ENCODE measurements at regions not wholly inside any gene's neighbourhood (a gene's known extent, or its start where the extent isn't known, plus 50 kb on each side); places are given as distances from the start of the nearest gene placed in this dataset.
"Not testable (repeated sequence)": the region's sequence is repeated elsewhere in the genome, so short reads cannot be mapped to it uniquely, and the experiment has no call there.

DNA sequence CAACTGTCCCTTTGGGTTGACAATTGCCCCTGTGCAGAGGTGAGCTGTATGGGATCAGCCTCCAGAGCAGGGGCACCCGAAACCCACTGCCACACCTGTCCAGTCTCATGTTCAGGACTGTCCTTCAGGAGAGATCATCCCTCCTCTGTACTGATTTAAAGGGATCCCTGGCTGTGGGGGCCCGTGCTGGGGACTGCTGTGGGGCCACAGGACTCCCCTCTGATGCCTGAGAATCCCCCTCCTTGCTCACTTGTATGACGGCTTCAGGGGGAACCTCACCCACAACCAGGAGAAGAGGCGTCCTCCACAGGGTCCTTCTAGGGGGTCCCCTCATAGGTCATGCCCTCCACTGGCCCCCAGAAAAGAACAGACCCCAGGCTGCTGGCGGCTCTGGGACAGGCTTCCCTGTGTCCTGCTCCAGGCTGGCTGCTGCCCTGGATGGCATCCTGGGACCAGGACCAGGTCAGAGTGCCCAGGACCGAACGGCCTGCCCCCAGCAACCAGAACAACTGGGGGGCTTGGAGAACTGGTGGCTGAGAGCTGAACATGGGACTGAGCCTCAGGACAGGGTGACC lies 77.5 kb upstream of the ACTRT2 start:
- in situ Hi-C loops (cut with MboI; ENCODE audit: low pct_unique_long_range_greater_than_20kb, low sequenced_read_pairs), result no loop called here
- no peak for DNase-seq

- in situ Hi-C loops (cut with MboI; ENCODE audit: low pct_unique_long_range_greater_than_20kb, low sequenced_read_pairs), result no loop called here
- DNase-seq, result no peak
These were observed 76.6 kb upstream of the ACTRT2 start for GRCh38 chr1:2944705-2945104.

DNA sequence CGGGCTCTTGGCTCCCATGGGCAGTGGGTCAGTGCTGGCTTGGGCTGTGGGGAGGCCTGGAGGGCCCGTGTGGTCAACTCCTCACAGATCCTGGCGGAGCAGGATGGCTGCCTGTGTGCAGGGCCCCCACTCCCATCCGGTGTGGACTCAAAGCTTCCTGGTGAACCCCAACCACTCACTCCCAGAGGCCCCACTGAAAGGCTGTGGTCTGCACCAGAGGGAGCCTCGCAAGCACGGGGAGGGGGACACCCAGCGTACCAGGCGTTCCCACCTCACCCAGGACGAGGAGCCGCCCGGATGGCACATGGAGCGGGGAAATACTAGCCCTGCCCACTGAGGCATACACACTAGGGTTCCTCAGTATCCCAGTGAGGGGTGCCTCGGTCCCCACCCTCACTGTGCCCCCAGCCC lies 75.4 kb upstream of the ACTRT2 start:
- DNase-seq, result no peak
- in situ Hi-C loops (cut with MboI; ENCODE audit: low pct_unique_long_range_greater_than_20kb, low sequenced_read_pairs), result no loop called here

DNA sequence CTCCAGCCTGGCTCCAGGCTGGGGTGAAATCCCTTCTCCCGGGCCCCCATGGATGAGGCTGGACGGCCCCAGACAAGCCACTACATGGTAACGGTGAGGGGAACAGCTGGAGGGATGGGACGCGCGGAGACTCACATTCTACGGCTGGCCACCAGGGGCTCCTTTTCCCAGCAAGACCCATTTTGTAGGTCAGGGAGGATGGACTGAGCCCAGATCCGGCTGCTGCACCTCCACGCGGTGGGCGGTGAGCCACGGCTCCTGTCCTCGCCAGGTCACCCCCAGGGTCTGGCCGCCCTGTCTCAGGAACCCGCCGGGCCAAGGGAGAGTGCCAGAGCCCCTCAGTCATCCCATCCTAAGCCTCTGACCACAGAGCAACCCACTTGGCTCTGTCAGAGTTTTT lies 75.0 kb upstream of the ACTRT2 start:
- in situ Hi-C loops (cut with MboI; ENCODE audit: low pct_unique_long_range_greater_than_20kb, low sequenced_read_pairs), result no loop called here
- no peak for DNase-seq

DNA sequence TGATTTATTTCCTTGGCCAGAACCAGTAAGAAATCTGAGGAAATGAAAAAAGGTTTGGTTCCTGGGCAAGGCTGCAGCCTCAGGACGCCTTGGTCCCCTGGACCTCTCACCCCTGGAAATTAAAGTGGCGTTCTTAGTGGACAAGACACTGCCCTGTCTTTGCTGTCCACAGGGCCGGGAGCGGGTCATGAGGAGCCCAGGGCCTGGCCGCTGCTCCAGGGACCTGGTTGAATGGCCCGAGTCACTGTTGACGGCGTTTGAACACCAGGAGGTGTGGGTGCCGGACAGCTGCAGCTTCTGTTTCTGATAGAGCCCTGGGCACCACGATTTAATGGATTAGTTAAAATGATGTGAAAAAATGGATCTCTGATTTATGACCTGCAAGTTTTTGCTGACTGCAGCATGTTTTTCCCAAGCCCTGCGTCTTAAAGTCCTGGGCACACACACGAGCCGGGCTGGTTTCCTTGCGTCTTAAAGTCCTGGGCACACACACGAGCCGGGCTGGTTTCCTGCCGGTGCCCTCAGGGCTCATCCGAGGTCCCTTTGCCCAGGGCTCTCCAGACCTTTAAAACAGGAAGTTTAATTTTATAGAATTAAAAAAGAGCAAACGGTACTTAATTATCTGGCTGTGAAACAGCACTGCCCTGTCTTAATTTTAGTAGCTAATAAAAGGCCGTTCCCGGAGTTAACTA lies 74.1 kb upstream of the ACTRT2 start:
- no peak for DNase-seq
- in situ Hi-C loops (cut with MboI; ENCODE audit: low pct_unique_long_range_greater_than_20kb, low sequenced_read_pairs), result no loop called here

DNA sequence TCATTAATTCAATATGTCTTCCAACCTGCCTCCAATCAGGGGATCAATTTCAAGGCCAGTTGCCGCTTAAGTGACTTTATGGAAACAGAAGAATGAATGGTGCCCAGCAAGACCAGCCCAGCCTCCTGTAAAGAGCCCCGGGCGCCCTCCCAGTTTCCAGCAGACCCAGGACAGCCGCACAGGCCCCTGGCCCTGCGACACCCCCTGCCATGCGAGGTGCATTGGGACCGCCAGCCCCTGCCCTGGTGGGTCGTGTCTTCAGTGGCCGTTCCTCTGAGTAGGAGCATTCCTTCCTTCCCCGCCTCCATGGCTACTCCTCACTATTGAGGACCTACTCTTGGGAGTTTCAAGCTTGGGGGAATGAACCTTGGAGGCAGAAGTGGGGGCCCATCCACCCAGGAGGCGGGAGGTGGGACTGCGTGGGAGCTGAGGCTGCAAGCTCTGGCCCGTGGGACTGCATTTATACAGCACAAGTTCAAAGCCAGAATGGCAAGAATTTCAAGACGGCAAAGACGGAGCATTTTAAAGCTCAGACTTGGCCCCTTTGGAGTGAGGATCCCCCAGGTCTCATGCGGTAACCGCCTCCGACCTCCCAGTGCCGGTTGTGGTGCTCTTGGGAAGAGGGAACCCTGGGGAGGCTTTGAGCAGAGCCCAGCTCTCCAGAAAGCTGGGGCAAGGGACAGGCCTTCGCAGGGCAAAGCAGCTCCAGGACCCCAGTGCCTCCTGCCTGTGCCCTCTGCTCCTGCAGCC lies 73.1 kb upstream of the ACTRT2 start:
- no peak for DNase-seq

DNA sequence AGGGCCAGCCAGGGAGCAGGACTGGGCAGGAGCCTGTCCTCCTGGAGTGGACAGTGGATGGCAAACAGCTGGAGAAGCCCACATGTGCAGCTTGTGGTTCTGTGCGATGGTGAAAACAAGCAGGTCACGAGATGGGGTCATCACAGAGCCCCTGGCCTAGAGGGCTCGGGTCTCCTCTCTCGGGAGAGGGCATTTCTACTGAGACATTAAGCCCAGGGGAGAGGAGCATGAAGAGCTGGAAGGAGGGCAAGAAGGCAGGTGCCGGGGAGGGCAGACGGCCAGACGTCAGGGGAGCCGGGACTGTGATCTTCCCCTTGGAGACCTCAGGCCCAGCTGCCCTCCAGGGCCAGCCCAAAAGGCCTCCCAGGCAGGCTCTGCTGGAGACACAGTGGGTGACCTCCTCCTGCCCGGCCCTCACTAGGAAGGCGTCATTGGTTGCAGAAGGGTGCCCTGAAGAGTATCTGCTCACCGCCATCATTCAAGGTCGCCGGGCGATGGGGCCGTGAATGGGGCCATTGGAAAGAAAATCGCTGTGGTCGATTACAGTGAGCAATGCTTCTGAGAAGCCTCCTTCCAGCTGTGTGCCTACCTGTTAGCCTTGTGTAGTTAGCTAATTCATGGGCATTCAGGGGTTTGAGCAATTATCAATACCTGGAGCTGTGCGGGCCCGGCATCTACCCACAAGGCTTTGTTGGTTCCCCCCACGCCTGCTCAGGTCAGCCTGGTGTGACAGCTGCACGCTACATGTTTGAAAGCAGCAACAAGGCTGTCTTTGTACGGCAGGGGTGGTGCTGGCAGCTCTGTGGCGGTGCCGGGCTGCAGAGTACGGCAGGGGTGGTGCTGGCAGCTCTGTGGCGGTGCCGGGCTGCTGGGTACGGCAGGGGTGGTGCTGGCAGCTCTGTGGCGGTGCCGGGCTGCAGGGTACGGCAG lies 72.3 kb upstream of the ACTRT2 start:
- DNase-seq, result no peak
- in situ Hi-C loops (cut with MboI; ENCODE audit: low pct_unique_long_range_greater_than_20kb, low sequenced_read_pairs), result no loop called here

More for the DNA sequence above, 73.1 kb upstream of the ACTRT2 start:
- in situ Hi-C loops (cut with MboI; ENCODE audit: low pct_unique_long_range_greater_than_20kb, low sequenced_read_pairs), result no loop called here

DNA sequence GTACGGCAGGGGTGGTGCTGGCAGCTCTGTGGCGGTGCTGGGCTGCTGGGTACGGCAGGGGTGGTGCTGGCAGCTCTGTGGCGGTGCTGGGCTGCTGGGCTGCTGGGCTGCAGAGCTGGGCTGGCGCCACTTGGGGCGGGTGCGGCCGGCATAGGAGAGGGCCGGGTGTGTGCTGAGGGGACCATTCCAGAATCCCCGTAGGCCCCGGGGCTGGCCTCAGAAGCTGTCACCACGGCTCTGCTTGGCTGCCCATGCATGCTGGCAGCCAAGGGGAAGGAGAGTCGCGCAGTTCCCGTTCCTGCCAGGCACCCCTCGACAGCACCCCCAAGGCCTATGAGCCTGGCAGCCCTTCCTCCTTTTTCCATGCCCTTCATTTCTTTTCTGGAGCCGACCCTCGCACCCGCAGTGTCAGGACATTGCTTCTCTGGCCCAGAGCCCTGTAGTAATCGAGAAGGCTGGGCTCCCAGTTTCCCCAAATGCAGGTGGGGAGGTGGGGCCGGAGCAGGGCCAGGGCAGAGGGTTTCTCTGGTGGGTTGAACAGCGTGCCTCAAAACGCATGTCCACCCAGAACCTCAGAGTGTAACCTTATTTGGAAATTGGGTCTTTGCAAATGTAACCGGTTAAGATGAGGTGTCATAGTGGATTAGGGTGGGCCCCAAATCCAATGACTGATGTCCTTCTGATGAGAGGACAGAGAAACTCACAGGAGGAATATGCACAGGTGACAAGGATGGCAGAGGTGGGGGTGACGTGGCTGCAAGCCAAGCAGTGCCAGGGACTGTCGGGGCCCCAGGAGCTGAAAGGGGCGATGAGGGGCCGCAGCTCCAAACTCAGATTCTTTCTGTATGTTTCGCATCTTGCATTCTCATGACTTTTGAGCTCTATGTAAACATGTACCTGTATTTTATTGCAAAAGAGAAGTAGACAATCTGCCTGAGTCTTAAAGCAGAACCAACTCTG lies 71.0 kb upstream of the ACTRT2 start:
- DNase-seq, result no peak
- in situ Hi-C loops (cut with MboI; ENCODE audit: low pct_unique_long_range_greater_than_20kb, low sequenced_read_pairs), result no loop called here

GRCh38 chr1:2950926-2951305 lies 70.4 kb upstream of the ACTRT2 start:
- no peak for DNase-seq
- in situ Hi-C loops (cut with MboI; ENCODE audit: low pct_unique_long_range_greater_than_20kb, low sequenced_read_pairs), result no loop called here

DNA sequence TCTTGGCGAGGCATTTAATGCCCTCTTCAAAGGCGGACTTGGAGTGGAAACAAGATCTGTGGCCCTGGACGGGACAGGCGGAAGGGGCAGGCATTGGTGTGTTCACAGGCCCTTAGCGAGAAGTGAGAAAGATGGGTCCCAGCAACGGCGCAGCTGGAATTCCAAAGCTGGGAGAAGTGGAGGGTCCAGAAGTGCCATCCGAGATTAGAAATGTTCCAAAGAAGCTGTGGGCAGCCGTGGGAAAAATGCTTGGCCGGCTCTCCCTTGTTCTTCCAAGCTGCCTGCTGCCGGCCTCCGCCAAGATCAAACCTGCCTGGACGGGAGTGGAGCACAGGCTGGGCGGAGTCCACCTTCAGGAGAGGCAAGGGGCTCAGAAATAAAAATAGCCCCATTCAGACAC lies 69.4 kb upstream of the ACTRT2 start:
- no peak for DNase-seq
- in situ Hi-C loops (cut with MboI; ENCODE audit: low pct_unique_long_range_greater_than_20kb, low sequenced_read_pairs), result no loop called here

DNA sequence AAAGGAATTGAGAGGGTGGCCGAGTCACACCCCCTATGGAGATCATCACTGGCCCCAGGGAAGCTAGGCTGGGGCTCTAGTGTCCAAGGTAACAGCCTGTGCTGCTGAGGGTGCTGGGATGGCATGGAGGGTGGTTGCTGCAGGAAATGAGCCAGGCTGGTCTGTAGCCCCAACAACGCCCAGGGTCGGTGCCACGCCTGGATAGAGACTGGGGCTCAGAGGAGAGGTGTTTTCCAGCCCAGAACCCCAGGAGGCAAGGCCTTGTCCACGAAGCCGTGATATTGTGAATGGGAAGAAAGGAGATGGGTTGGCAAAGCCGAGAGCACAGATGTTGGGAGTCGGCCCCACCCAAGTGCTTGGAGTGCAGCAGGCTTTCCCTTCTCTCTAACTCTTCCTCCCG lies 68.9 kb upstream of the ACTRT2 start:
- no peak for DNase-seq
- in situ Hi-C loops (cut with MboI; ENCODE audit: low pct_unique_long_range_greater_than_20kb, low sequenced_read_pairs), result no loop called here

GRCh38 chr1:2952992-2953391 lies 68.3 kb upstream of the ACTRT2 start:
- in situ Hi-C loops (cut with MboI; ENCODE audit: low pct_unique_long_range_greater_than_20kb, low sequenced_read_pairs), result no loop called here
- no peak for DNase-seq

DNA sequence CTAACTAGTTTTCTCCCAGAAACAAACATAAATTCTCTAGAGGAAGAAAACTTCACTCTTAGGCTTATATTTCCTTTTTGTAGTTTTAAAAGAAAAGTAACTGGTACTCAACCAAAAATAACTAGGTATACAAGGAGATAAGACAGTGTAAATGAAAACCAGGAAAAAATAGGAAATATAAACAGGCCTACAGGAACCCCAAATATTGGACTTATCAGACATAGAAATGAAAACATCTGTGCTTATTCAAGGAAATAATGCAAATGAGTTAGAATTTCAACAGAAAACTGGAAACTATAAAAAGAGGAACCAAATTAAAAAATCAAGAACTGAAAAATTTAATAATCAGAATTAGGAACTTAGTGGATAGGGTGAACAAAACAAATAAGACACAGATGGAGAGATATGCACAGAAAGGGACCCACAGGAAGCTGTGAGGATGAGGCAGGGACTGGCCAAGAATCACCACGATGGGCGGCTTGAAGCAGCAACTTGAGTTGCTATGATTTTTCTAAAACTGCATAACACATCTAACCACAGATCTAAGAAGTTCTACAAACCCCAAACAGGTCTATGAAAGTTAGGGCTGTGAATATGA lies 67.5 kb upstream of the ACTRT2 start:
- no peak for DNase-seq
- in situ Hi-C loops (cut with MboI; ENCODE audit: low pct_unique_long_range_greater_than_20kb, low sequenced_read_pairs), result no loop called here

DNA sequence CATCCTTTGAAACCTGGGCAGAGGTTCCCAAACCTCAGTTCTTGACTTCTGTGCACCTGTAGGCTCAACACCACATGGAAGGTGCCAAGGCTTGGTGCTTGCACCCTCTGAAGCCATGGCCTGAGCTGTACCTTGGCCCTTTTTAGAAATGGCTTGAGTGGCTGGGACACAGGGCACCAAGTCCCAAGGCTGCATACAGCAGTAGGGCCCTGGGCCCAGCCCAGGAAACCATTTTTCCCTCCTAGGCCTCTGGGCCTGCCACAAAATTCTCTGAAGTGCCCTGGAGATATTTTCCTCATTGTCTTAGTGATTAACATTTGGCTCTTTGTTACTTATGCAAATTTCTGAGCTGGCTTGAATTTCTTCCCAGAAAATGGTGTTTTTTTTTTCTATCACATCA lies 65.6 kb upstream of the ACTRT2 start:
- in situ Hi-C loops (cut with MboI; ENCODE audit: low pct_unique_long_range_greater_than_20kb, low sequenced_read_pairs), result no loop called here
- DNase-seq, result no peak

DNA sequence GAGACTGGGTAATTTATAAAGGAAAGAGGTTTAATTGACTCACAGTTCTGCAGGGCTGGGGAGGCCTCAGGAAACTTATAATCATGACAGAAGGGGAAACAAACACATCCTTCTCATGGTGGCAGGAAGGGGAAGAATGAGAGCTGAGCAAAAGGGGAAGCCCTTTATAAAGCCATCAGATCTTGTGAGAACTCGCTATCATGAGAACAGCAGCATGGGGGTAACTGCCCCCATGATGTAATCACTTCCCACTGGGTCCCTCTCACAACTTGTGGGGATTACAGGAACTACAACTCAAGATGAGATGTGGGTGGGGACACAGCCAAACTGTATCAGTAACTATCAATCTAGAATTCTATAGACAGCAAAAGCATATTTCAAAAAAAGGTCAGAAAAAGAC lies 64.7 kb upstream of the ACTRT2 start:
- peak; percentile 12 for DNase-seq
- in situ Hi-C loops (cut with MboI; ENCODE audit: low pct_unique_long_range_greater_than_20kb, low sequenced_read_pairs), result no loop called here

DNA sequence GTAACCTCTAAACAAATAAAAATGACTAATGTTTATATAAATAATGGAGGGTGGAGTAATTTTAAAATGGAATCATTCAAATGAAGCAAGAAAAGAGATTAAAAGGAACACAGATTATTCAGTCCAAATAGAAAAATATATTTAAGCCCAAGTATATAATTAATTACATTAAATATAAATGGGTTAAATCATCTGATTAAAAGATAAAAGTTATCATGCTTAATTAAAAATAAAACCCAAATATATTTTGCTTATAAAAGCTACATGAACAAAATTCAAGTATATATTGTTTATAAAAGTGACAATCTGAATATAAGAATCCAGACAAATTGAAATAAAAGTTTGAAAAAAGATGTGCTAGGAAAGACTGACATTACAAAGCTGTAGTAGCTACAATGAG lies 63.9 kb upstream of the ACTRT2 start:
- in situ Hi-C loops (cut with MboI; ENCODE audit: low pct_unique_long_range_greater_than_20kb, low sequenced_read_pairs), result no loop called here
- no peak for DNase-seq

GRCh38 chr1:2959881-2960280 lies 61.4 kb upstream of the ACTRT2 start:
- DNase-seq; in situ Hi-C loops (cut with MboI; ENCODE audit: low pct_unique_long_range_greater_than_20kb, low sequenced_read_pairs): not testable (repeated sequence)

GRCh38 chr1:2961081-2961480 lies 60.2 kb upstream of the ACTRT2 start:
- in situ Hi-C loops (cut with MboI; ENCODE audit: low pct_unique_long_range_greater_than_20kb, low sequenced_read_pairs), result no loop called here
- no peak for DNase-seq
